GM12878 (cell line): ENCODE measurements at regions not wholly inside any gene's neighbourhood (a gene's known extent, or its start where the extent isn't known, plus 50 kb on each side); places are given as distances from the start of the nearest gene placed in this dataset.
A peak's percentile ranks its signal among the peaks of the same experiment; 100 is the strongest.

Source experiments
- ATAC-seq: fragments of 200-7000 bp; cut with Tn5 transposase; 3 replicates; pipeline ENCODE4 v1.9.1; 2020; ENCODE audit warnings: mild to moderate bottlenecking, moderate library complexity
- BruUV-seq: library from RNA; stranded (reverse); fragments of 400-500 nt; replicated peaks from 2 replicates; lab custom pipeline; 2021; lab: Mats Ljungman, UMichigan
- CTCF ChIA-PET: fragments of 300-600 bp; sonication (Branson Sonifier 250); formaldehyde crosslinking; extraction: SDS; loops from one replicate; lab custom pipeline; 2021; ENCODE audit warnings: inconsistent platforms; lab: Yijun Ruan, JAX
- POLR2A ChIA-PET: fragments of 350-600 bp; formaldehyde crosslinking; extraction: SDS; loops from one replicate; lab custom pipeline; 2021; ENCODE audit warnings: inconsistent platforms; lab: Charles Lee
- RAD21 ChIA-PET: fragments of 300-600 bp; sonication (Branson Sonifier 250); formaldehyde crosslinking; loops from one replicate; lab custom pipeline; 2023; ENCODE audit warnings: antibody characterized with exemption; ENCODE audit not compliant: unreplicated experiment; lab: Charles Lee
- SMC1A ChIA-PET: fragments of 300-600 bp; sonication (Branson Sonifier 250); formaldehyde crosslinking; loops from one replicate; lab custom pipeline; 2023; ENCODE audit not compliant: unreplicated experiment, uncharacterized antibody; lab: Charles Lee
- DNase-seq: peaks from one replicate; pipeline ENCODE4 v3.0.0-alpha.2; 2011; ENCODE audit warnings: low read depth, low spot score
- FAIRE-seq: peaks from 3 replicates; lab custom pipeline; 2011; peaks lifted over from hg19 to GRCh38; lab: Jason Lieb, UNC
- H2AFZ ChIP-seq: 2 replicates; pipeline ENCODE4 v1.6.0; 2011; ENCODE audit warnings: low read depth, low read length, control low read depth; ENCODE audit not compliant: control insufficient read depth
- H3K27ac ChIP-seq: 2 replicates; pipeline ENCODE4 v1.5.1; 2011; ENCODE audit warnings: control low read depth; ENCODE audit not compliant: control insufficient read depth, insufficient read depth
- H3K27me3 ChIP-seq, 2 experiments: replicated peaks in 1 of 2; 2 replicates each; pipeline versions ENCODE4 v1.6.0 to v1.6.1; 2011; ENCODE audit warnings: low read length in 1 of 2; ENCODE audit not compliant: control insufficient read depth in 2 of 2, insufficient read depth in 2 of 2
- H3K36me3 ChIP-seq, 2 experiments: 2 replicates each; pipeline ENCODE4 v1.5.1; 2011; ENCODE audit warnings: low read length in 1 of 2; ENCODE audit not compliant: control insufficient read depth in 2 of 2, insufficient read depth in 2 of 2
- H3K4me1 ChIP-seq: 2 replicates; pipeline ENCODE4 v1.6.1; 2011; ENCODE audit warnings: mild to moderate bottlenecking, low read length, moderate library complexity, mixed read lengths; ENCODE audit not compliant: control insufficient read depth, insufficient read depth
- H3K4me2 ChIP-seq: 2 replicates; pipeline ENCODE4 v1.6.0; 2011; ENCODE audit warnings: control low read depth; ENCODE audit not compliant: control insufficient read depth, insufficient read depth
- H3K4me3 ChIP-seq: fragments of 200-600 bp; sonication (generic); 2 replicates; pipeline ENCODE4 v1.5.1; 2016
- H3K79me2 ChIP-seq: 2 replicates; pipeline ENCODE4 v1.6.0; 2011; ENCODE audit warnings: low read length; ENCODE audit not compliant: control insufficient read depth, insufficient read depth
- H3K9ac ChIP-seq: 2 replicates; pipeline ENCODE4 v1.8.0; 2011; ENCODE audit warnings: low read length, control low read depth, mixed read lengths; ENCODE audit not compliant: control insufficient read depth, insufficient read depth
- H3K9me3 ChIP-seq: replicated peaks from 3 replicates; pipeline ENCODE4 v1.5.1; 2011; ENCODE audit warnings: mild to moderate bottlenecking, low read length; ENCODE audit not compliant: control insufficient read depth, insufficient read depth
- H4K20me1 ChIP-seq: 2 replicates; pipeline ENCODE4 v1.6.0; 2011; ENCODE audit not compliant: control insufficient read depth, insufficient read depth
- CTCF ChIP-seq, 3 experiments: IDR thresholded peaks in 2 of 3; conservative IDR thresholded peaks in 1 of 3; 2 replicates each; pipeline ENCODE4 v1.5.1; 2011; ENCODE audit warnings: low read depth in 3 of 3, low read length in 3 of 3, mild to moderate bottlenecking in 3 of 3, control low read depth in 2 of 3, moderate library complexity in 2 of 3, inconsistent platforms in 1 of 3, mixed read lengths in 1 of 3; ENCODE audit not compliant: control insufficient read depth in 2 of 3, insufficient read depth in 1 of 3; ENCODE audit errors: extremely low read depth in 1 of 3
- E2F4 ChIP-seq: IDR thresholded peaks from 2 replicates; pipeline ENCODE4 v1.6.1; 2012; ENCODE audit warnings: low read depth, low read length, improper control_type of control experiment
- GABPA ChIP-seq: IDR thresholded peaks from 2 replicates; pipeline ENCODE4 v1.6.1; 2014; ENCODE audit warnings: antibody characterized with exemption, low read depth, mild to moderate bottlenecking, inconsistent platforms
- JUNB ChIP-seq: IDR thresholded peaks from 2 replicates; pipeline ENCODE4 v1.6.1; 2016; ENCODE audit warnings: antibody characterized with exemption, mild to moderate bottlenecking
- MEF2B ChIP-seq: fragments of 450-650 bp; IDR thresholded peaks from 2 replicates; pipeline ENCODE4 v1.6.1; 2018; ENCODE audit warnings: mild to moderate bottlenecking, moderate library complexity; ENCODE audit not compliant: partially characterized antibody, poor library complexity, severe bottlenecking
- MLLT1 ChIP-seq: fragments of 450-650 bp; IDR thresholded peaks from 2 replicates; pipeline ENCODE4 v1.6.1; 2016; ENCODE audit warnings: mild to moderate bottlenecking
- RAD21 ChIP-seq: IDR thresholded peaks from 2 replicates; pipeline ENCODE4 v1.6.1; 2011; ENCODE audit warnings: mild to moderate bottlenecking, low read depth, low read length, moderate library complexity; ENCODE audit not compliant: insufficient read depth
- SIN3A ChIP-seq: IDR thresholded peaks from 2 replicates; pipeline ENCODE4 v1.6.1; 2012; ENCODE audit warnings: low read depth, low read length, improper control_type of control experiment
- SMC3 ChIP-seq: IDR thresholded peaks from 2 replicates; pipeline ENCODE4 v1.6.1; 2011; ENCODE audit warnings: low read length, improper control_type of control experiment, borderline replicate concordance
- WGBS: methylation state at CpG from one replicate; pipeline ENCODE4 v1.1.6; 2016; ENCODE audit warnings: low lambda C conversion rate; ENCODE audit not compliant: insufficient replicate concordance, insufficient coverage; ENCODE audit errors: missing lambda C conversion rate; 5-methylcytosine and 5-hydroxymethylcytosine counted together
- in situ Hi-C: fragments of 300-500 bp; cut with MboI; formaldehyde crosslinking; loops from 9 replicates; pipeline ENCODE4 v1.14.3; 2018; ENCODE audit warnings: mixed read lengths
- intact Hi-C: fragments of 100-400 bp; cut with micrococcal nuclease; formaldehyde crosslinking; loops from one replicate; pipeline ENCODE4 v1.14.2; 2022; ENCODE audit not compliant: unreplicated experiment

- no TSS peak for BruUV-seq
- Histone ChIP-seq H3K27me3 (no peaks in the 10 kb centered on the region), H3K9ac (no peak overlapping the region), H3K27ac (no peak overlapping the region), H3K4me2 (no peak overlapping the region), H3K79me2 (no peaks in the 10 kb centered on the region), H4K20me1 (no peaks in the 10 kb centered on the region), H3K4me1 (no peaks in the 10 kb centered on the region), H2AFZ (no peak overlapping the region), H3K4me3 (no peak overlapping the region), H3K36me3 (no peaks in the 10 kb centered on the region), H3K9me3 (no peaks in the 10 kb centered on the region; the same call in 2 of the 3 replicates)
- ChIA-PET CTCF (interaction anchor here (0.5 to 9.1 kb wide), 57 partner anchors 9 to 1443 kb away, joined by 3 to 77 read pairs (median 4); no protein-coding TSS in a partner anchor), SMC1A (interaction anchor here (0.6 to 4.2 kb wide), 29 partner anchors 10 to 699 kb away, joined by 3 to 43 read pairs (median 3); no protein-coding TSS in a partner anchor), RAD21 (interaction anchor here (0.5 to 2.0 kb wide), 26 partner anchors 10 to 587 kb away, joined by 3 to 13 read pairs (median 3); no protein-coding TSS in a partner anchor), POLR2A (no interaction called here)
- in situ Hi-C loops (loop anchor here (10.0 kb wide), 1 partner anchor 385 kb away; no protein-coding TSS in a partner anchor), intact Hi-C loops (loop anchor here (5.0 to 10.0 kb wide), 3 partner anchors 72 to 455 kb away; no protein-coding TSS in a partner anchor)
- DNase-seq (no peak), FAIRE-seq (peak; percentile 69), ATAC-seq (peak; percentile 85)
- 57% methylated on average over 3 of the region's 3 CpGs for WGBS
- TF ChIP-seq SIN3A (no peak), JUNB (no peak), RAD21 (peak; percentile 57), GABPA (no peak), CTCF (IDR thresholded peaks at IDR 0.05 in 2 of 3, conservative IDR thresholded peaks at IDR 0.05 in 1 of 3; ENCODE audit: control insufficient read depth in 2 of 3, extremely low read depth in 1 of 3, insufficient read depth in 1 of 3, low read depth in 3 of 3, low read length in 3 of 3) (peak; percentile 46 to 66 (median 52); a peak in 5 of 6 replicates), SMC3 (peak; percentile 60; the same call in 1 of the 2 replicates), MLLT1 (no peak), E2F4 (no peak), MEF2B (peak; percentile 72)
Measured at GRCh38 chr1:90579212-90579802, 137.8 kb downstream of the BARHL2 start.
